Left lobe of liver (tissue), 2 donors: ENCODE measurements at regions not wholly inside any gene's neighbourhood (a gene's known extent, or its start where the extent isn't known, plus 50 kb on each side); places are given as distances from the start of the nearest gene placed in this dataset.
"Not testable (repeated sequence)": the region's sequence is repeated elsewhere in the genome, so short reads cannot be mapped to it uniquely, and the experiment has no call there.

Source experiments
- ATAC-seq: fragments of 200-7000 bp; cut with Tn5 transposase; one replicate; pipeline ENCODE4 v1.9.1; 2020; ENCODE audit warnings: mild to moderate bottlenecking, moderate library complexity
- DNase-seq: peaks from one replicate; pipeline ENCODE4 v3.0.0-alpha.2; 2020; ENCODE audit warnings: low spot score
- donor health status: DM: no; HTN: no; CAD: no; lungs with moderate emphysema.
- donor health status: DM: no; HTN: yes; CAD: no.

GRCh38 chr6:128600397-128600951 lies 80.1 kb upstream of the PTPRK start:
- DNase-seq (no peak), ATAC-seq (no peak)

- DNase-seq (no peak), ATAC-seq (no peak)
Observed at GRCh38 chr6:128599036-128599435, 78.6 kb upstream of the PTPRK start.

DNA sequence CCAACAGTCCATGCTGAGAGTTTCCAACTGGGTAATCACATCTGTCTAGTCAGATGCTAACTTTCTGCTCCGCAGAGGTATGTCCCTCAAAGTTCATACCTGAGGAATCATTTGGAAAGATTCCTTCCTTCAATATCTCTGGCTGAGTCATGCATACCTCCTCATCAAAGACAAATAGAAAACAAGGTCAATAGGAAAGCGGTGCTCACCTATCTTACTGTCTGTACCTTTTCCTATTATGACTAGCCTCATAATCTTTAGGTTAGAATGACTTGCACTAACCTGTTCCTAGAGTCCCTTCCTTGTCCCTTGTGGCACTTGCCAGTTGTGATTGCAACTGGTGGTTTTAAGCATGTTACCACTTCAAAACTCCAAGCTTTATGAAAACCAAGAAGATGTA lies 78.2 kb upstream of the PTPRK start:
- ATAC-seq (no peak), DNase-seq (no peak)

GRCh38 chr6:128597956-128598355 lies 77.6 kb upstream of the PTPRK start:
- DNase-seq (no peak), ATAC-seq (no peak)

DNA sequence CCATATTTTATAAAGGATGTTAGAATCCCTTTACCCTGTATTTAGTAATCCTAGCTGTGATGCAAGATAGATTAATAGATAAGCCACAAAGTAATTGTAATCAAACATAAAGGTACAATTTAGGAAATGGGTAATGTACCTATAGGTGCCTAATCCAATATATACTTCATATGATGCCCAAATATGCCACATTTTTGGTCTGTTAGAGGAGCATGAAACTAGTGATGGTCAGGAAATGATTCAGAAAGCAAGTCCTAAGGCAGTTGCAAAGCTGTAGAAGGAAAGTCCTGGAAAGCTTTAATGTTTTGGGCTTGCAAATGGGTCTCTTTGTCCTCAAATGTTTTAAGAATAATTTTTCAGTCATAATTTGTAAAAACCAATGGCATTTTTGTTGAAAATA lies 76.6 kb upstream of the PTPRK start:
- ATAC-seq (no peak), DNase-seq (no peak)

- ATAC-seq (no peak), DNase-seq (no peak)
Observed at GRCh38 chr6:128595544-128595943, 75.1 kb upstream of the PTPRK start.

DNA sequence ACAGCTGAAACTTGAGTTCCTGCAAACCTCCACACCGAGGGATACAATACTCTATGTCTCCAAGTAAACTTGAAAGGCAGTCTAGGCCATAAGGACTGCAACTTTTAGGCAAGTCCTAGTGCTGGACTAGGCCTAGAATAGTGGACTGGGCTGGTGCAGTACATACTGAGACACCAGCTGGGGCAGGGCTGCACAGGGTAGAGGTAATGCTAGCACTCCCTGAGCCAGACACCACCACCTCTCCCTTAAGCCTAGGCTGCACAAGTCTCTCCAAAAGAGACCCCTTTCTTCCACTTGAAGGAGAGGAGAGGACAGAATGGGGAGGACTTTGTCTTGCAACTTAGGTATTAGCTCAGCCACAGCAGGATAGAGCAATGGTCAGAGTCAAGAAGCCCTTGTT lies 65.7 kb upstream of the PTPRK start:
- DNase-seq: no peak

DNA sequence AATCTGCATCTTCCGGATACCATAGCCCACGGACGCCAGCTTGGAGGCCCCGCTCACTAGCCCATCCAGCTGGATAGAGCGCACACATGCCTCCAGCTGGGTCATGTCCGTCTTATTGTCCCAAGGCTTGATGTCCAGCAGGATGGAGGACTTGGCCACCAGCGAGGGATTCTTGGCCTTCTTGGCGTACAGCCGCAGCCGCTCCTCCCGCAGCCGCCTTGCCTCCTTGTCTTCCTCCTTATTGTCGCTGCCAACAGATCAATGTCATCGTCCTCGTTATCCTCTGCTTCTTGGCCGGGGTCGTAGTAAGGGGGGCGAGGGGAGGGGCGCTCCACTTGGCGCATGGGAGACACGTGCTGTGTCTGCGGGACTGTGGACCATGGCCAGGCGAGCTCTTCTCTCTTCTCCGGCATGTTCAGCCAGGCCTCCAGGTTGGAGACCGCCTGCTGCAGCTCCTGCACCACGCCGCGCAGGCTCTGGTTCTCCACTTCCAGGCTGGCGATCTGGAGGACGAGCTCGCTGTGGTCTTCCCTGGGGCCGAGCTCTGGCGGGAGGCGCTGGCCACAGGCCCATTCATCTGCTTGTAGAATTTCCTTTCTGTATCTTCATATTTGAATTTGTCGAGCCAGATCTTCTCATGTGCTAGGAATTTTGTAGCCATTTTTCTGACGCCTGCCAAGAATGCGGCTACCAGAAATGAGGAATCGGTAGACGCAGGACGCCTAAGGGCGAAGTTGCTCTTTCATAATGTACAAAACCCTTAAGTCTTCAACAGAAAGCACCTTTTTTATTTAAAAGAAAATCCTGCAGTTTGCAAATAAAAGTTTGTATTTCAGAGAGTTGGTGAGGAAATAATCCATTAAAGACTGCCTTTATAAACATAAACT lies 60.1 kb upstream of the PTPRK start:
- DNase-seq (no peak), ATAC-seq (no peak)

More for the DNA sequence above, 65.7 kb upstream of the PTPRK start:
- no peak for ATAC-seq

DNA sequence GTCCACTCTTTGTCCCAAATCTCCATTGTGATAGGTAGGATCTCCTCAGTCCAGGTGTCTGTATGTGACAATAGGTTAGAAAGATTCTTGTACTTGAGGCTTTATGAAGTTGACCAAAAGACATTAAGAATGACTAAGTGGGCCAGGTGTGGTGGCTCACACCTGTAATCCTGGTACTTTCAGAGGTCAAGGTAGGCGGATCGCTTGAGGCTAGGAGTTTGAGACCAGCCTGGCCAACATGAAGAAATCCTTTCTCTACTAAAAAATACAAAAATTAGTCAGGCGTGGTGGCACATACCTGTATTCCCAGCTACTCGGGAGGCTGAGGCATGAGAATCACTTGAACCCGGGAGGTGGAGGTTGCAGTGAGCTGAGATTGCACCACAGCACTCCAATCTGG lies 54.9 kb upstream of the PTPRK start:
- ATAC-seq, DNase-seq: not testable (repeated sequence)

- ATAC-seq: no peak
- no peak for DNase-seq
Observed at GRCh38 chr6:128574402-128574801, 54.0 kb upstream of the PTPRK start.

GRCh38 chr6:128573036-128573435 lies 52.6 kb upstream of the PTPRK start:
- no peak for ATAC-seq
- DNase-seq: no peak

- DNase-seq (no peak), ATAC-seq (no peak)
Observed at GRCh38 chr6:128572294-128572693, 51.9 kb upstream of the PTPRK start.

GRCh38 chr6:128570680-128571063 lies 50.3 kb upstream of the PTPRK start:
- DNase-seq (no peak), ATAC-seq (no peak)

- DNase-seq: no peak
Observed at GRCh38 chr6:128569732-128570679, 49.6 kb upstream of the PTPRK start.

More at GRCh38 chr6:128569732-128570679, 49.6 kb upstream of the PTPRK start:
- no peak for ATAC-seq
